ENCODE measurements at regions not wholly inside any gene's neighbourhood (a gene's known extent, or its start where the extent isn't known, plus 50 kb on each side); places are given as distances from the start of the nearest gene placed in this dataset.

DNA sequence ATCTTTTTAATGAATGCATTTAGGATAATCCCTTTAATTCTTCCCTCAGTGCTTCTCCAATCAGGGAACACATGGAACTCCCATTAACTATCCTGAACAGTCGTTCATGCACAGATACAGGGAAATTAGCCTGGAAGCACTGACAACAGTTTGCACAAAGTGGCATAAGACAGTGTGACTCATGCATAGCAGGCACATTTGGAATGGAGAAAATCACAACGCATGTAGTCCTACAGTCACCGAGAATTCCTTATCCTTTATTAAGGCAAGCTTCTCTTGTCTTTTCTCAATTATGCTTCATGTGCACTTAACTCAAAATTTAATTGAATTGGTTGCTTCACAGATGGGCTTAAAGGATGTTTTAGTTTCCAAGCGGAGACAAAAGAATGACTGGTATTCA, 155.0 kb upstream of the CRBN start:
- no peak for TF ChIP-seq FOXP2 (optimal IDR thresholded peaks at IDR 0.05; ENCODE audit: control extremely low read depth, extremely low read length, insufficient read depth)
- no peak overlapping the region for H3K9ac ChIP-seq (ENCODE audit: insufficient read length)
- DNase-seq (ENCODE audit: low read depth, low spot score): no peak
- no peaks in the 10 kb centered on the region for H3K9me3 ChIP-seq (ENCODE audit: low read depth, low read length)
- H3K27ac ChIP-seq: no peak overlapping the region
- no peaks in the 10 kb centered on the region for H3K36me3 ChIP-seq (ENCODE audit: insufficient read depth, low read length)
- no peak overlapping the region for H3K4me3 ChIP-seq

DNA sequence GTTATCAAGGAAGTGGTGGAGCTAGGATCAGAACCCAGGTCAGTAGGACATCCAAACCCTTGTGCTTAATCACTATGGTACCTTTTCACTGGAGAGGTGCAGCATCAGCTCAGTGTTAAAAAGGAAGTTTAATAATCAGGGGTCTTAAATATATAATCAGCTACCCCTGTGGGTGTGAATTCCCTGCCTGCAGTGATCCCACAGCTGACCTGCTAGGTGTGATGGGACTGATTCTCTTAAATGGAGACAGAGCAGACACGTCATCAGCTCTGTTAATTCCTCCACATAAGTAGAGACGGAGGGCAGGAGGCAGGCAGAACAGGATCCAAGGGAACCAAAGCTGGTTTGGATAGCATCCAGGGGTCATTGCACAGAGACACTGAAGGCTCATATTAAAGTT, 154.1 kb upstream of the CRBN start:
- H3K9me3 ChIP-seq (ENCODE audit: low read depth, low read length): no peaks in the 10 kb centered on the region
- H3K27ac ChIP-seq: no peak overlapping the region
- no peaks in the 10 kb centered on the region for H3K36me3 ChIP-seq (ENCODE audit: insufficient read depth, low read length)
- DNase-seq (ENCODE audit: low read depth, low spot score): no peak
- TF ChIP-seq FOXP2 (optimal IDR thresholded peaks at IDR 0.05; ENCODE audit: control extremely low read depth, extremely low read length, insufficient read depth) (no peak), POLR2AphosphoS5 (IDR thresholded peaks at IDR 0.05; ENCODE audit: borderline replicate concordance, low read depth, low read length) (no peak), EZH2 (IDR thresholded peaks at IDR 0.05) (no peak)
- no peak overlapping the region for H3K9ac ChIP-seq (ENCODE audit: insufficient read length)
- no peak overlapping the region for H3K4me3 ChIP-seq

DNA sequence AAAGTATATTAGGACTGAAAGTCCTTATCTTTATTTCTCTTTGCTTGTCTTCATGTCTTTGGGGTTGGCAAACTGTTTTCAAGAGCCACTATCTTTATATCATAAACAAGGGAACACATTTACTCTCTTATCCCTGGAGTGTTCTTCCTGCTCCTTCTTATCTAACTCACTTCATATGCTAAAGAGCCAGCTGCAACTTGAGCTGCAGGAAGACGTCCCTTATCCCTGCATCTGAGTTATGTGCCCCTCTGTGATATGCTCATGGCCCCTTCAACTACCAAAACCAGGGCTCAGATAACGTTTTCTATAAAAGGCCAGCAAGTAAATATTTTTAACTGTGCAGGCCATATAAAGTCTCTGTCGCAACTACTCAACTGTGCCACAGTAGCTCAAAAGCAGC, 137.0 kb upstream of the CRBN start:
- no peaks in the 10 kb centered on the region for H3K9me3 ChIP-seq (ENCODE audit: low read depth, low read length)

GRCh38 chr3:3315846-3316245, 136.4 kb upstream of the CRBN start:
- no peak overlapping the region for H3K27ac ChIP-seq
- no peak overlapping the region for H3K4me3 ChIP-seq
- H3K9ac ChIP-seq (ENCODE audit: insufficient read length): no peak overlapping the region
- TF ChIP-seq FOXP2 (optimal IDR thresholded peaks at IDR 0.05; ENCODE audit: control extremely low read depth, extremely low read length, insufficient read depth) (no peak), POLR2AphosphoS5 (IDR thresholded peaks at IDR 0.05; ENCODE audit: borderline replicate concordance, low read depth, low read length) (no peak), EZH2 (IDR thresholded peaks at IDR 0.05) (no peak)
- H3K36me3 ChIP-seq (ENCODE audit: insufficient read depth, low read length): no peaks in the 10 kb centered on the region
- no peaks in the 10 kb centered on the region for H3K9me3 ChIP-seq (ENCODE audit: low read depth, low read length)
- no peak for DNase-seq (ENCODE audit: low read depth, low spot score)

More for the DNA sequence above, 137.0 kb upstream of the CRBN start:
- H3K27ac ChIP-seq: no peak overlapping the region
- no peak for DNase-seq (ENCODE audit: low read depth, low spot score)
- TF ChIP-seq POLR2AphosphoS5 (IDR thresholded peaks at IDR 0.05; ENCODE audit: borderline replicate concordance, low read depth, low read length) (no peak), FOXP2 (optimal IDR thresholded peaks at IDR 0.05; ENCODE audit: control extremely low read depth, extremely low read length, insufficient read depth) (no peak), EZH2 (IDR thresholded peaks at IDR 0.05) (no peak)
- H3K9ac ChIP-seq (ENCODE audit: insufficient read length): no peak overlapping the region
- no peaks in the 10 kb centered on the region for H3K36me3 ChIP-seq (ENCODE audit: insufficient read depth, low read length)
- no peak overlapping the region for H3K4me3 ChIP-seq

DNA sequence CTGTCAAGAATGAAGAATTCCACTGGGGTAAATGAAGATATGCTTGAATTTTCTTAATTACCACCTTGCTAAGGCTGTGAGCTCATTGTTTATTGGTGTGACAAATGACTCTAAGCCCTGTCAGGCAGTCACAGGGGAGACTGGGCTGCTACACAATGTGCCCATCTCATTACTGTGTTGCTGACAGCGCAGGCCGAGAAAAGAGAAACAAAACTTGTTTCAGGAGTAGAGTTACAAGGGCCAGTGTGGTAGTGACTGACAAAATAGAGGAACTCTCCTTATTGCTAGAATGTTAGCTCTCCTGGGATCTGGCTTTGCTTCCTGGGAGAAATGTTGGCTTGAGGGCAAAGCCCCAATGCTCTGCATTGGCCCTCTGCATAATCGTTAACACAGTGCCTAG, 130.4 kb upstream of the CRBN start:
- TF ChIP-seq EZH2 (IDR thresholded peaks at IDR 0.05) (no peak), POLR2AphosphoS5 (IDR thresholded peaks at IDR 0.05; ENCODE audit: borderline replicate concordance, low read depth, low read length) (no peak), FOXP2 (optimal IDR thresholded peaks at IDR 0.05; ENCODE audit: control extremely low read depth, extremely low read length, insufficient read depth) (no peak)
- Histone ChIP-seq H3K9ac (ENCODE audit: insufficient read length) (no peak overlapping the region), H3K4me3 (no peak overlapping the region), H3K27ac (no peak overlapping the region), H3K36me3 (ENCODE audit: insufficient read depth, low read length) (no peaks in the 10 kb centered on the region), H3K9me3 (ENCODE audit: low read depth, low read length) (no peaks in the 10 kb centered on the region)
- no peak for DNase-seq (ENCODE audit: low read depth, low spot score)

GRCh38 chr3:3308809-3309208, 129.3 kb upstream of the CRBN start:
- no peak overlapping the region for H3K27ac ChIP-seq
- no peak overlapping the region for H3K4me3 ChIP-seq
- no peaks in the 10 kb centered on the region for H3K9me3 ChIP-seq (ENCODE audit: low read depth, low read length)
- no peak overlapping the region for H3K9ac ChIP-seq (ENCODE audit: insufficient read length)
- no peak for TF ChIP-seq FOXP2 (optimal IDR thresholded peaks at IDR 0.05; ENCODE audit: control extremely low read depth, extremely low read length, insufficient read depth)
- TF ChIP-seq POLR2AphosphoS5 (IDR thresholded peaks at IDR 0.05; ENCODE audit: borderline replicate concordance, low read depth, low read length): no peak
- TF ChIP-seq EZH2 (IDR thresholded peaks at IDR 0.05): no peak
- H3K36me3 ChIP-seq (ENCODE audit: insufficient read depth, low read length): no peaks in the 10 kb centered on the region
- no peak for DNase-seq (ENCODE audit: low read depth, low spot score)

DNA sequence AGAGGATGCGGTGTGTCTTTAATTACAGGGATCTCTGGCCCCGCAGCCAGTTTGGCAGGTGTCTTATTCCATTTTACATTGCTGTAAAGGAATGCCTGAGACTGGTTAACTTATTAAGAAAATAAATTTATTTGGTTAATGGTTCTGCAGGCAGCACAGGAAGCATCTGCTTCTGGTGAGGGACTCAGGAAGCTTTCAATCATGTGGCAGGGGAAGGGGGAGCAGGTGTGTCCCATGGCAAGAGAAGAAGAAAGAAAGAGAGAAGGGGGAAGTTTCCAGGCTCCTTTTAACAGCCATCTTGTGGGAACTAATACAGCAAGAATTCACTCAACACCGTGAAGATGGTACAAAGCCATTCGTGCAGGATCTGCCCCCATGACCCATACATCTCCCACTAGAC, 128.0 kb upstream of the CRBN start:
- Histone ChIP-seq H3K36me3 (ENCODE audit: insufficient read depth, low read length) (no peaks in the 10 kb centered on the region), H3K27ac (no peak overlapping the region), H3K9ac (ENCODE audit: insufficient read length) (no peak overlapping the region), H3K9me3 (ENCODE audit: low read depth, low read length) (no peaks in the 10 kb centered on the region), H3K4me3 (no peak overlapping the region)
- no peak for DNase-seq (ENCODE audit: low read depth, low spot score)
- no peak for TF ChIP-seq EZH2 (IDR thresholded peaks at IDR 0.05)
- no peak for TF ChIP-seq FOXP2 (optimal IDR thresholded peaks at IDR 0.05; ENCODE audit: control extremely low read depth, extremely low read length, insufficient read depth)
- no peak for TF ChIP-seq POLR2AphosphoS5 (IDR thresholded peaks at IDR 0.05; ENCODE audit: borderline replicate concordance, low read depth, low read length)

DNA sequence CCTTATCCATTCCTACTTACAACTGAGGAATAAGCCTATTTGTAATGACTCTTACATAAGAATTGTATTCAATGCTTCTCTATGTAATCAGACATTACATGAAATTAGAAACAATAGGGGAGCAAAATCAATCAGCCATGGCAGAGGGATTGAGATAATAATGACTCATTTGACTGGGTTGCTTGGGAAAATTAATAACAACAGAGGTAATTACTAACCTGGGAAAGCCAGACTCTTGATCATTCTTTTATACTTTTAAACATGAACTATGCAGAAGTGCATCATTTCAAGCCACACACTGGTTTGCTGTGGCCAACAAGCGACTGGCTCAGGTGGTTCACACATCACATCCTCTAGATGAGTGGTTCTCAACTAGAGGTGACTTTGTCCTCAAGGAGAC, 126.3 kb upstream of the CRBN start:
- Histone ChIP-seq H3K4me3 (no peak overlapping the region), H3K36me3 (ENCODE audit: insufficient read depth, low read length) (no peaks in the 10 kb centered on the region), H3K9me3 (ENCODE audit: low read depth, low read length) (no peaks in the 10 kb centered on the region), H3K27ac (no peak overlapping the region), H3K9ac (ENCODE audit: insufficient read length) (no peak overlapping the region)
- DNase-seq (ENCODE audit: low read depth, low spot score): no peak
- no peak for TF ChIP-seq FOXP2 (optimal IDR thresholded peaks at IDR 0.05; ENCODE audit: control extremely low read depth, extremely low read length, insufficient read depth)
- TF ChIP-seq EZH2 (IDR thresholded peaks at IDR 0.05): no peak
- no peak for TF ChIP-seq POLR2AphosphoS5 (IDR thresholded peaks at IDR 0.05; ENCODE audit: borderline replicate concordance, low read depth, low read length)

- Histone ChIP-seq H3K9ac (ENCODE audit: insufficient read length) (no peak overlapping the region), H3K9me3 (ENCODE audit: low read depth, low read length) (no peaks in the 10 kb centered on the region), H3K27ac (no peak overlapping the region), H3K4me3 (no peak overlapping the region), H3K36me3 (ENCODE audit: insufficient read depth, low read length) (no peaks in the 10 kb centered on the region)
- DNase-seq (ENCODE audit: low read depth, low spot score): no peak
- TF ChIP-seq EZH2 (IDR thresholded peaks at IDR 0.05): no peak
- no peak for TF ChIP-seq POLR2AphosphoS5 (IDR thresholded peaks at IDR 0.05; ENCODE audit: borderline replicate concordance, low read depth, low read length)
- TF ChIP-seq FOXP2 (optimal IDR thresholded peaks at IDR 0.05; ENCODE audit: control extremely low read depth, extremely low read length, insufficient read depth): no peak
Measured at GRCh38 chr3:3305084-3305483, 125.6 kb upstream of the CRBN start.

All from SK-N-MC (cell line).